Astrocyte of the cerebellum (primary cell): ENCODE measurements at regions not wholly inside any gene's neighbourhood (a gene's known extent, or its start where the extent isn't known, plus 50 kb on each side); places are given as distances from the start of the nearest gene placed in this dataset.

ENCODE experiments used
- DNase-seq: peaks from one replicate; pipeline ENCODE4 v3.0.0-alpha.2; 2011; ENCODE audit warnings: low read depth
- H3K4me3 ChIP-seq: 2 replicates; pipeline ENCODE4 v1.5.1; 2011; ENCODE audit warnings: mild to moderate bottlenecking, low read depth, low read length, moderate library complexity
- in situ Hi-C: cut with HindIII; loops from 2 replicates; pipeline ENCODE4 v1.10.0; 2017; ENCODE audit warnings: low sequenced_read_pairs
- TF ChIP-seq, protein P1 (sequence below): IDR thresholded peaks from 2 replicates; pipeline ENCODE4 v1.5.1; 2012; ENCODE audit warnings: low read length, low read depth, moderate library complexity, mild to moderate bottlenecking; ENCODE audit errors: missing control alignments

DNA sequence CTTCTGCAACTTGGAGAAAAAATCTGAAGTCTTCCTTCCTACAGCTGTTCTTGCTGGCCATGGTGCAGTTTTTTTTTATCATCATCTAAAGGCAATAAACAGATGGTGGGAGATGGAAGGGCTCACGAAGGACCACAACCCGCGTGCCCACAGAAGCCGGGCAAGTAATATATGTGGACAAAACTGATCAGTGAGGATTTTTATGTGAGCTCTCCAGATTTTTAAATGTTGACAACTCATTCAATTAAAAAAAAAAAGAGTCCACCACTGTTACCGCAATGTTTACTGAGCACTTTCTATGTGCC lies 55.9 kb upstream of the CREB1 start:
- in situ Hi-C loops = no loop called here
- H3K4me3 ChIP-seq = no peak overlapping the region
- DNase-seq = no peak
- TF ChIP-seq, protein P1, sequence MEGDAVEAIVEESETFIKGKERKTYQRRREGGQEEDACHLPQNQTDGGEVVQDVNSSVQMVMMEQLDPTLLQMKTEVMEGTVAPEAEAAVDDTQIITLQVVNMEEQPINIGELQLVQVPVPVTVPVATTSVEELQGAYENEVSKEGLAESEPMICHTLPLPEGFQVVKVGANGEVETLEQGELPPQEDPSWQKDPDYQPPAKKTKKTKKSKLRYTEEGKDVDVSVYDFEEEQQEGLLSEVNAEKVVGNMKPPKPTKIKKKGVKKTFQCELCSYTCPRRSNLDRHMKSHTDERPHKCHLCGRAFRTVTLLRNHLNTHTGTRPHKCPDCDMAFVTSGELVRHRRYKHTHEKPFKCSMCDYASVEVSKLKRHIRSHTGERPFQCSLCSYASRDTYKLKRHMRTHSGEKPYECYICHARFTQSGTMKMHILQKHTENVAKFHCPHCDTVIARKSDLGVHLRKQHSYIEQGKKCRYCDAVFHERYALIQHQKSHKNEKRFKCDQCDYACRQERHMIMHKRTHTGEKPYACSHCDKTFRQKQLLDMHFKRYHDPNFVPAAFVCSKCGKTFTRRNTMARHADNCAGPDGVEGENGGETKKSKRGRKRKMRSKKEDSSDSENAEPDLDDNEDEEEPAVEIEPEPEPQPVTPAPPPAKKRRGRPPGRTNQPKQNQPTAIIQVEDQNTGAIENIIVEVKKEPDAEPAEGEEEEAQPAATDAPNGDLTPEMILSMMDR = no peak

DNA sequence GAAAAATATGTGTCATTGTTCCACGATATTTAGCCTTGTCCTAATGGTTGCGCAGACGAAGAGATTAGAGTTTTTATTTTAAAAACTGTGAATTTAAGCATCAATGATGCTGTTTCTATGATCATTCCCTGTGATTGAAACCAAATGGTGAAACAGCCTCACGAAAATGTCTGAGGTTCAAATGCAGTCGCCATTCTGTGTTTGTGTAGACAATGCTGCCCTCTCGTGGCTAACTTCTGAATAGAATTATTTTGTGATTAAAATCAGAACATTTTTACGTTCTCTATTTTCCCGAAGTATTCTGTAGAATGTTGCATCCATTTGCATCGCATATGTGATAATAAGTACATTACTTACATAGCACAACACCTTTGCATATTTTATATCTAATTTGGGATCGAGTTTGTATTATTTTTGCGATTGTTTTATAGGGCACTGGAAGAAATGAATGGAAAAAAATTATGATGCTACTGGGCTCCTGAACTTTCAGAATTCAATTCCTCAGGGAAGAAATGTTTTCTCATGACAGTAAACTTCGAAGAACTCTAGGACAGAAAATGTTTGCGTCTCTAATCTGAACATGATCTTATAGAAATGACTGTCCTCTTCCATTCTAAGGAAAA lies 54.8 kb upstream of the CREB1 start:
- no peak overlapping the region for H3K4me3 ChIP-seq
- TF ChIP-seq, protein P1 = peak; percentile 37
- in situ Hi-C loops = loop anchor here (25.0 kb wide), 1 partner anchor 488 kb away; no protein-coding TSS in a partner anchor
- DNase-seq = peak; percentile 46

DNA sequence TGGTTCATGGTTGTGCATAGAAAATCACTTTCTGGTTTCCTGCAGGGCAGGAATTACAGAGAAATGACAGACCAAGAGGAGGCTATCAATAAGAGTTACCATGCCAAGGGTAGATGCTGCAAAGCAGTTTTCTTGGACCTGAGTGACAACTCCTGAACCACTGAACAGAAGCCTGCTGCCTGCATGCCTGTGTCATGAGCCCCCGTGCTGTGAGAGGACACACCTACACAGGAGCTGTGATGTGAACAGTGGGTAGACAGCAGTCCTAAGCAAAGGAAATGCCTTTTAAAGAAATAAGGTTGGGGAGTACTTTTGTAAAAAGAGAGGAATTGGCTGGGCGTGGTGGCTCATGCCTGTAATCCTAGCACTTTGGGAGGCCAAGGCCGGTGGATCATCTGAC lies 54.2 kb upstream of the CREB1 start:
- DNase-seq = no peak
- TF ChIP-seq, protein P1 = no peak
- in situ Hi-C loops = loop anchor here (25.0 kb wide), 1 partner anchor 488 kb away; no protein-coding TSS in a partner anchor
- H3K4me3 ChIP-seq = no peak overlapping the region

DNA sequence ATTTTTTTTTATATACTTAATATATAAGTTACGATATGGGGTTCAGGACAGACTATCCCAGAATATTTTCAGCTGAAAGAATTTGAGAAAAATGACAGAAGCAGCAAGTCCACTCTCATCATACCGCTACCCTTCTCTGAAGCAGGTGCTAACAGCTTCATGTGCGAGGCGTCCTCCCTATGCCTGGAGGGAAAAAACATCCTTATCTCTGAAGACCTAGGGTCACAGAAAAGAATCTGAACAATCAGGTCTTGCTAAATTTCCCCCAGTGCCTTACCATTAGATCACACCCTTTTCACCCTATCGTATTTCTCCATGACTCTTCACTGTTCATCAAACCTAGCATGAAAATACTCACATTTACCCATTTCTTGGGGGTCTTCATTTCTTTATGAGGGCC lies 51.9 kb upstream of the CREB1 start:
- no peak for DNase-seq
- in situ Hi-C loops = loop anchor here (25.0 kb wide), 1 partner anchor 491 kb away; no protein-coding TSS in a partner anchor
- no peak overlapping the region for H3K4me3 ChIP-seq
- TF ChIP-seq, protein P1 = no peak

DNA sequence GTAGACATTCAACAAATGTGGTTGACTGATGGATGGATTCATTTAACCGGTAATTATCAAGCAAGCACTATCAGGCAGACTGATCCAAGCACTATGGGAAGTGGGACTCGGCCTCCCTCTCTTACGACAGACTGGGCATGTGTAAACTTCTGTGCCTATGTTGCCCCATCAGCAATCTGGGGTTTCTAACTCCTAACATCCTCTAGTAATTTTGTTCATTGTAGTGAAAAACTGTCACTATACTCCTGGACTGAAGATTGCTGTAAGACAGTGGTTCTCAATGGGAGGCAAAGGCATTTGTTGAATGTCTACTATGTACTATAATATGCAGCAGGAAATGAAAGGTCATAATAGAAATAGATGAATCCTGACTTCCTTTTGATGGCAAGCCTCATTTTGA lies 51.2 kb upstream of the CREB1 start:
- no peak for DNase-seq
- no peak overlapping the region for H3K4me3 ChIP-seq
- in situ Hi-C loops = loop anchor here (25.0 kb wide), 1 partner anchor 491 kb away; no protein-coding TSS in a partner anchor
- TF ChIP-seq, protein P1 = no peak

DNA sequence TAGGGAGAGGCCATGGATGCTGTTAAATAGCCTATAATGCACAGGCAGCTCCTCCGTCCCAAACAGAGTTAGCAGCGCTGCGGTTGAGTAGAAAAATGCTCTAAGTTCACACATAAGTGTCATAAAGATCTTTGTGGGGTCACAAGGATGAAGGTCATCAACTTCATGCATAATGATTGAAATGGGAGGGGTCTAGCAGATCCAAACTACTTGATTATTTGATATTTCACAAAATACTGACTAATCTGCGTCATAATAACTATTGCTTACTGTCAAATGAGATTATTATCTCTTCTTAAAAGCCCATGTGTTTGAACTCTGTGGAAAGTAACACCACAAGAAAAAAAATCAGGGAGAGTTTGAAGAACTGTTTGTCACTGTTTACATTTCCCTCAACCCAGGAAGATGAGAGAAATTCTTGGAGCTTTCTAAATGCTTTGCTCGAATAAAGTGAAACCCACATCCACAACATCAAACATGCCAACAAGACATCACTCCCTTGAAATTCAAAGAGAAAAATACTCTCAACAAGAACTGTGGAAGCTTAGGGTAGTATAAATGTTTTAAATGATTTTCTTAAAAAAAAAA lies 50.5 kb upstream of the CREB1 start:
- no peak for DNase-seq
- TF ChIP-seq, protein P1 = no peak
- no peak overlapping the region for H3K4me3 ChIP-seq
- in situ Hi-C loops = loop anchor here (25.0 kb wide), 1 partner anchor 492 kb away; no protein-coding TSS in a partner anchor
